GM12892 (cell line): ENCODE measurements at regions not wholly inside any gene's neighbourhood (a gene's known extent, or its start where the extent isn't known, plus 50 kb on each side); places are given as distances from the start of the nearest gene placed in this dataset.

Experiments
- POLR2A ChIP-seq: IDR thresholded peaks from 2 replicates; pipeline ENCODE4 v1.6.1; 2011; ENCODE audit warnings: low read depth, low read length, control low read depth
- POLR2AphosphoS5 ChIP-seq: IDR thresholded peaks from 2 replicates; pipeline ENCODE4 v1.6.1; 2011; ENCODE audit warnings: low read depth, low read length, control low read depth
- TAF1 ChIP-seq: IDR thresholded peaks from 2 replicates; pipeline ENCODE4 v1.6.1; 2011; ENCODE audit warnings: low read depth, mild to moderate bottlenecking, control low read depth, low read length, borderline replicate concordance

DNA sequence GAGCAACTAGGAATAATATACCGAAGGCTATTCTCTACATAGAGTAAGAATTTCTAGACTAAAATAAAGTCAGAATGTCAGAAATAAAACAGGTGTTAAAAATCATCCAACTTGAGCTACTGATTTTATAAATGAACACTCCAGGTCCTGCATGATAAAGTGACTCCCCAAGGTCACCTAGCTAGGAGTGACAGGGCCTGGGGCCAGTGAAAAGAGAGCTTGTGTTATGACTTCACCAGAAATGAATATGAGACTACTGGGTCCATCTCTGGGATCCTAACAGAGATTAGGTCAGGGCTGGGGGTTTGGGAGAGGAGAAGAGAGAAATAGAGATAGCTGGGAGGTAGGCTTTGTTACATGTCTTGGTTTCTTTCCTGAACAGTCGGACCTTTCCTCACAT is 89.7 kb upstream of the CYP1B1 start:
- TF ChIP-seq POLR2A, result no peak
- no peak for TF ChIP-seq POLR2AphosphoS5
- TF ChIP-seq TAF1, result no peak
